WTC11 (cell line): ENCODE measurements at regions not wholly inside any gene's neighbourhood (a gene's known extent, or its start where the extent isn't known, plus 50 kb on each side); places are given as distances from the start of the nearest gene placed in this dataset.

Experiments used
- ATAC-seq: fragments of 200-7000 bp; cut with Tn5 transposase; 2 replicates; pipeline ENCODE4 v1.10.0; 2021; ENCODE audit warnings: mild to moderate bottlenecking, moderate library complexity
- CTCF ChIA-PET: fragments of 300-600 bp; sonication (Branson Sonifier 250); formaldehyde crosslinking; loops from one replicate; lab custom pipeline; 2021; ENCODE audit warnings: antibody characterized with exemption; lab: Charles Lee
- POLR2A ChIA-PET: fragments of 350-600 bp; sonication (Branson Sonifier 250); formaldehyde crosslinking; loops from one replicate; lab custom pipeline; 2021; ENCODE audit warnings: antibody characterized with exemption; lab: Charles Lee
- DNase-seq: peaks from one replicate; pipeline ENCODE4 v3.0.0; 2021; ENCODE audit warnings: low spot score
- H3K27ac Mint-ChIP-seq: 2 replicates; pipeline ENCODE4 v1.8.0; 2021; ENCODE audit warnings: mixed read lengths
- H3K27me3 Mint-ChIP-seq: 2 replicates; pipeline ENCODE4 v1.8.0; 2021; ENCODE audit warnings: low read depth, mild to moderate bottlenecking, moderate library complexity, mixed read lengths
- H3K36me3 Mint-ChIP-seq: 2 replicates; pipeline ENCODE4 v1.8.0; 2021; ENCODE audit warnings: mixed read lengths
- H3K4me1 Mint-ChIP-seq: 2 replicates; pipeline ENCODE4 v1.8.0; 2022; ENCODE audit warnings: mixed read lengths
- H3K4me3 Mint-ChIP-seq: 2 replicates; pipeline ENCODE4 v1.8.0; 2021; ENCODE audit warnings: mild to moderate bottlenecking, moderate library complexity, mixed read lengths
- H3K9me3 Mint-ChIP-seq: 2 replicates; pipeline ENCODE4 v1.8.0; 2021; ENCODE audit warnings: mixed read lengths
- AFF4 ChIP-seq: sonication (generic); formaldehyde crosslinking; IDR thresholded peaks from 2 replicates; pipeline ENCODE4 v1.8.1; 2023; ENCODE audit warnings: mild to moderate bottlenecking, missing genetic modification reagents, borderline replicate concordance
- CBFB ChIP-seq: sonication (generic); formaldehyde crosslinking; IDR thresholded peaks from 2 replicates; pipeline ENCODE4 v1.8.1; 2022; ENCODE audit warnings: mild to moderate bottlenecking, low read depth, missing genetic modification reagents
- CTCF ChIP-seq: fragments of 200-600 bp; IDR thresholded peaks from 2 replicates; pipeline ENCODE4 v1.8.0; 2022; ENCODE audit warnings: antibody characterized with exemption
- ELF4 ChIP-seq: sonication (generic); formaldehyde crosslinking; IDR thresholded peaks from 2 replicates; pipeline ENCODE4 v1.8.1; 2022; ENCODE audit warnings: low read depth, mild to moderate bottlenecking, moderate library complexity, missing genetic modification reagents
- ESRRA ChIP-seq: sonication (generic); formaldehyde crosslinking; IDR thresholded peaks from 2 replicates; pipeline ENCODE4 v1.8.1; 2022; ENCODE audit warnings: mild to moderate bottlenecking, missing genetic modification reagents, borderline replicate concordance
- HMGA2 ChIP-seq: fragments of 250-450 bp; sonication (Bioruptor Pico); IDR thresholded peaks from 2 replicates; pipeline ENCODE4 v1.4.0; 2021; ENCODE audit warnings: mild to moderate bottlenecking, moderate library complexity
- JUN ChIP-seq: sonication (generic); formaldehyde crosslinking; IDR thresholded peaks from 2 replicates; pipeline ENCODE4 v1.8.0; 2023; ENCODE audit warnings: mild to moderate bottlenecking, missing genetic modification reagents
- NR2C2 ChIP-seq: sonication (generic); formaldehyde crosslinking; IDR thresholded peaks from 2 replicates; pipeline ENCODE4 v1.8.0; 2022; ENCODE audit warnings: mild to moderate bottlenecking, missing genetic modification reagents
- PRDM15 ChIP-seq: sonication (generic); formaldehyde crosslinking; IDR thresholded peaks from 2 replicates; pipeline ENCODE4 v1.8.0; 2022; ENCODE audit warnings: missing genetic modification reagents
- PRRX2 ChIP-seq: fragments of 250-450 bp; sonication (Bioruptor Pico); IDR thresholded peaks from 2 replicates; pipeline ENCODE4 v1.8.0; 2021; ENCODE audit warnings: mild to moderate bottlenecking
- RELA ChIP-seq: sonication (generic); formaldehyde crosslinking; IDR thresholded peaks from 2 replicates; pipeline ENCODE4 v1.8.1; 2022; ENCODE audit warnings: missing genetic modification reagents, mild to moderate bottlenecking, borderline replicate concordance
- SP1 ChIP-seq: sonication (generic); formaldehyde crosslinking; conservative IDR thresholded peaks from 2 replicates; pipeline ENCODE4 v1.8.1; 2022; ENCODE audit warnings: missing genetic modification reagents
- TEAD1 ChIP-seq: sonication (generic); formaldehyde crosslinking; IDR thresholded peaks from 2 replicates; pipeline ENCODE4 v1.8.0; 2022; ENCODE audit warnings: mild to moderate bottlenecking, missing genetic modification reagents
- USF1 ChIP-seq: sonication (generic); formaldehyde crosslinking; IDR thresholded peaks from 2 replicates; pipeline ENCODE4 v1.8.0; 2022; ENCODE audit warnings: mild to moderate bottlenecking, missing genetic modification reagents
- ZNF121 ChIP-seq: sonication (generic); formaldehyde crosslinking; IDR thresholded peaks from 2 replicates; pipeline ENCODE4 v1.8.0; 2023; ENCODE audit warnings: missing genetic modification reagents
- ZNF219 ChIP-seq: sonication (generic); formaldehyde crosslinking; IDR thresholded peaks from 2 replicates; pipeline ENCODE4 v1.8.0; 2023; ENCODE audit warnings: missing genetic modification reagents, mild to moderate bottlenecking, borderline replicate concordance
- ZNF281 ChIP-seq: sonication (generic); formaldehyde crosslinking; IDR thresholded peaks from 2 replicates; pipeline ENCODE4 v1.8.0; 2023; ENCODE audit warnings: mild to moderate bottlenecking, missing genetic modification reagents
- ZNF532 ChIP-seq: fragments of 250-450 bp; sonication (Bioruptor Pico); IDR thresholded peaks from 2 replicates; pipeline ENCODE4 v1.9.0; 2021; ENCODE audit warnings: mild to moderate bottlenecking, borderline replicate concordance

- H3K9me3 Mint-ChIP-seq: peaks cover 7% of the 10 kb centered on the region
- H3K36me3 Mint-ChIP-seq: peaks cover 7% of the 10 kb centered on the region
- peaks cover 2% of the 10 kb centered on the region; the same call in 1 of the 2 replicates for H3K27me3 Mint-ChIP-seq
- DNase-seq: no peak
- no peak overlapping the region for H3K4me3 Mint-ChIP-seq
- no peak for ATAC-seq
- CTCF ChIA-PET: interaction anchor here (1.3 kb wide), 1 partner anchor 185 kb away, joined by 3 read pairs; no protein-coding TSS in a partner anchor
- TF ChIP-seq HMGA2 (CRISPR knock-in tag): no peak
- no peak for TF ChIP-seq ZNF219 (CRISPR knock-in tag)
- no peak for TF ChIP-seq ZNF532 (CRISPR knock-in tag)
- TF ChIP-seq NR2C2: no peak
- TF ChIP-seq SP1: no peak
- TF ChIP-seq AFF4 (CRISPR knock-in tag): no peak
- no peak for TF ChIP-seq ESRRA (CRISPR knock-in tag)
- no peak for TF ChIP-seq CTCF
- no peak for TF ChIP-seq CBFB (CRISPR knock-in tag)
- TF ChIP-seq TEAD1 (CRISPR knock-in tag): no peak
- TF ChIP-seq USF1 (CRISPR knock-in tag): no peak
- POLR2A ChIA-PET: interaction anchor here (0.7 kb wide), 1 partner anchor 490 kb away, joined by 7 read pairs; no protein-coding TSS in a partner anchor
- H3K4me1 Mint-ChIP-seq: peaks cover 20% of the 10 kb centered on the region
- H3K27ac Mint-ChIP-seq: no peak overlapping the region
Measured at GRCh38 chr10:78472551-78472890, 438.9 kb downstream of the RPS24 start.

GRCh38 chr10:78473006-78473405 lies 439.3 kb downstream of the RPS24 start:
- H3K9me3 Mint-ChIP-seq: peaks cover 6% of the 10 kb centered on the region
- no peak overlapping the region for H3K27ac Mint-ChIP-seq
- ATAC-seq (peak; percentile 65), DNase-seq (peak; percentile 39)
- H3K36me3 Mint-ChIP-seq: peaks cover 6% of the 10 kb centered on the region; the same call in 1 of the 2 replicates
- peaks cover 2% of the 10 kb centered on the region; the same call in 1 of the 2 replicates for H3K27me3 Mint-ChIP-seq
- peaks cover 20% of the 10 kb centered on the region for H3K4me1 Mint-ChIP-seq
- no peak overlapping the region for H3K4me3 Mint-ChIP-seq
- POLR2A ChIA-PET: no interaction called here
- CTCF ChIA-PET: interaction anchor here (0.6 to 1.3 kb wide), 5 partner anchors 76 to 1015 kb away, joined by 3 to 4 read pairs (median 3); no protein-coding TSS in a partner anchor
- TF ChIP-seq RELA (no peak), ZNF281 (no peak), PRDM15 (CRISPR knock-in tag) (no peak), ELF4 (no peak), ZNF121 (CRISPR knock-in tag) (no peak), PRRX2 (CRISPR knock-in tag) (no peak), JUN (CRISPR knock-in tag) (no peak)
